ENCODE measurements at regions not wholly inside any gene's neighbourhood (a gene's known extent, or its start where the extent isn't known, plus 50 kb on each side); places are given as distances from the start of the nearest gene placed in this dataset.

DNA sequence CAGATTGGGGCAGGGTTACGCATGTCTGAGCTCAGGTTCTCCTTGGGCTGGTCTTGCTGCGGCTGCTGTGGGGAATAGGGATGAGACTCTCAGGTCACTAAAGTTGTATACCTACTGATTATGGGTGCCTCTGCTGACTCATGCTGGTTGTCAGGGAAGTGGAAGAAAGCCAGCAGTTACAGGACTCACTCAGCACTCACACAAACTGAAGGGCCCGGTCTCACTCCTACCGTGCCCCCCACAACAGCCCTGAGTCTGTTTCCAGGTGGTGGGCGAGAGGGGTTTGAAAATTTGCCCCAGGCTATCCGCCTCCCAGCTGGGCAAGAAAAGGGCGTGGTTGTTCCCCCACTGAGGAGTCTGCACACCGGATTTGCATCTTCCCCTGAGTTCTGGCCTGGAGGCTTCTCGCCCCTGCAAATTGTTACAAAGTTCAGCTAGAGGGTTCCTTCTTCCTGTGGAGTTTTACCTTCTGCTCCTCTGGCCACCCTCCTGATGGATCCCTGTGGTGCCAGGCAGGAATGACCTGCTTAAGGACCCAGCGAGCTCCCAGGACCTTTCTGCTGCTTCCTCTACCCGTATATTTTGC is 659.2 kb downstream of the HDGFL1 start:
- intact Hi-C loops (cut with DNase I), result no loop called here

DNA sequence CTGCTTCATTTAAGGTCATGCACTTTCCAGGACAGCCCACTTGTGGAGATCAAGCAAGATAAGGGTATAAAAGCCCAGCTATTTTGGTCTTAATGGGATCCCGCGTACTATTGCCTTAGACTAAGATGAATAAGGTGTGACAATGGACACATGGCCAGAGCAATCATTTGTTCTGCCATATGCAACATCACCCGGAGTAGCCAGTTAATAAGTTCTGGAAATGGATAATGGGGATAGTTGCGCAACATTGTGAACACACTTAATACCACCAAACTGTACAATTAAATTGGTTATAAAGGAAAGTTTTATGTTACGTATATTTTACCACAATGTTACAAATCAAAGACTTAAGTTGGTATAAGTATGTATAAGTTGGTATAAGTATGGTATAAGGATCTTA is 674.5 kb downstream of the HDGFL1 start:
- intact Hi-C loops (cut with DNase I), result no loop called here
- no peak for DNase-seq (ENCODE audit: low spot score)

More for the DNA sequence above, 659.2 kb downstream of the HDGFL1 start:
- DNase-seq (ENCODE audit: low spot score), result no peak

DNA sequence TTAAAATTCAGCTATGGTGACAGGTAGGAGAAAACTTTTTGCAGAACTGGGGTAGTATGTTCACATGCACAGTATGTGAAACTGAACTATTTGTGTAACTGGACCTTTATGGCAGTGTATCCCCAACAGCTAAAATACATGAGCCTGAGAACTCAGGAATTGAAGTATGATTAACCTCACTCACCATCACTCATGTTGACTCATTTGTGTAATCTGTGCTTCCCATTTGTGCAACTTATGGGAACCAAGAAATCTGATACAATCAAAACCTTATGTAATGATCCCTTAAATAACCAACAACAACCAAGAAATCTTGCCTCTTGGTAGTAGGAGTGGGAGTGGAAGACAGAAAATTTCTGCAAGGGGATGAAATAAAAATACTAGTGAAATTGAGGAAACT is 674.9 kb downstream of the HDGFL1 start:
- no peak for DNase-seq (ENCODE audit: low spot score)
- intact Hi-C loops (cut with DNase I), result no loop called here

DNA sequence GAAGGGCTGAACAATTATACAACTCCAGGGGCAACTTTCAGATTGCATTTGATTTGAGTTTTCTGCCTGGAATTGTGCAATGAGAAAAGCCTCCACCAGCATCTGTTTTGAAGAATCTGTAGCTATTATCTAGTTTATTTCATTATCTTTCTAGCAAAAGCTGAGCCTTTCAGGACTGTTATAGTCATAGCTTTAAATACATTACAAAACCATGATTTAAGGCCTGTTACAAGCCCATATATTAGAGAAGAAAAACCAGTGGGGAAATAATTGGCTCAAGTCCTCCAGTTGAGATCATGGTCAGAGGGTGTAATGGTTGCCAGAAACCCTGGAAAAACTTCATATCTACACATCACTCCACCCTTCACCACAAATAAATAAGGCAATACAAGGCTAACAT is 676.2 kb downstream of the HDGFL1 start:
- DNase-seq (ENCODE audit: low spot score), result no peak
- intact Hi-C loops (cut with DNase I), result no loop called here

DNA sequence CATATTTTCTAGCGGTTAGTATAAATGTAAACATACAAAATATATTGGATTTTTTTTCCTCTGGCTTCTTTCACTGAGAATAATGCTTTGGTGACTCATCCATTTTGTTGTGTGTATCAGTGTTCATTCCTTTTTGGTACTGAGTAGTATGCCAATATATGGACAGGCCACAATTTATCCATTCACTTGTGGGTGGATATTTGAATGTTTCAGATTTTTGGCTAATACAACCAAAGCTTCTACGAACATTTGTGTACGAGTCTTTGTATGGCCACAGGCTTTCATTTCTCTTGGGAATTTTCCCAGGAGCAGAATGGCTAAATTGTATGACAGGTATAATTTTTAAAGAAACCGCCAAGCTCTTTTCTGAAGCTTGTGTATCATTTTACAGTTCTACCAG is 677.5 kb downstream of the HDGFL1 start:
- DNase-seq (ENCODE audit: low spot score), result no peak
- intact Hi-C loops (cut with DNase I), result no loop called here

DNA sequence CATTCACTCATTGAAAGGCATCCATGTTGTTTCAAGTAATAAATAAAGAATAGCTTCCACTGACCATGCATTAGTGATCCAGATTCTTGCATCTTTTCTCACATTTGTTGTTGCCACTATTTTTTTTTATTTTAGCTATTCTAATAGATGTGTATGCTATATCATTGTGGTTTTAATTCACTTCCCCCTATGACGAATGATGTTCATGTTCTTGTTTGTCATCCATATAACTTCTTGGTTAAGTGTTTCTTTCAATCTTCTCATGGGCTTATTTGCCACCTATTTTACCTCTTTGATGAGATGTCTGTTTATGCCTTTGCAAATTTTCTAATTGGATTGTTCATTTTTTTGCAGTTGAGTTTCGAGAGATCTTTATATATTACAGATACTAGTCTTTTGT is 681.2 kb downstream of the HDGFL1 start:
- DNase-seq (ENCODE audit: low spot score), result no peak
- intact Hi-C loops (cut with DNase I), result no loop called here

DNA sequence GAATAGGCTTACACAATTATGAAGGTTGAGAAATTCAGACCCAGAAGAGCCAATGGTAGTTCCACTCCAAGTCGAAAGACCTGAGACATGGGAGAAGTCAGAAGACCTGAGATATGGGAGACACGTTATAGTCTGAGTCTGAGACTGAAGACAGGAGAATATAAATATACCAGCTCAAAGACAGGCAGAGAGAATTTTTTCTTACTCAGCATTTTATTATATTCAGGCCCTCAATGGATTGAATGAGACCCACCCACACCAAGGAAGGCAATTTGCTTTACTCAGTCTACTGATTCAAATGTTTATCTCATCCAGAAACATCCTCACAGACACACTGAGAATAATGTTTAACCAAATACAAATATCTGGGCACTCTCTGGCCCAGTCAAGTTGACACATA is 693.5 kb downstream of the HDGFL1 start:
- intact Hi-C loops (cut with DNase I), result no loop called here
- no peak for DNase-seq (ENCODE audit: low spot score)

DNA sequence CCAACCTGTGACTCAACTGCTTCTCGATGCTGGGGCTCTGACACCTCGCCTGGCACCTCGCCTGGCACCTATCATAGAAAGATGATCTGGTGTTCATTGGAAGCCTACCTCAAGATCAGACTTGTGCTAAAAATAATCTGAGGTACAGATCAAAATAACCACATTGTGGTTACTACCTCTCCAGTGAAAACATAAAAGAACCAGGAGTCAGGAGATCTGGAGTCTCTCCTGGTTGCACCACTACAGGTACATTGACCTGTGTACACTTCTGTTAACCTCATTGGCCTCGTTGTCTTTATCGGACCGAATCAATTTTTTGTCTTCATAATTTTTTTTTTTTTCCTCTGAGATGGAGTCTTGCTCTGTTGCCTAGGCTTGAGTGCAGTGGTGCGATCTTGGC is 695.9 kb downstream of the HDGFL1 start:
- DNase-seq (ENCODE audit: low spot score), result no peak
- intact Hi-C loops (cut with DNase I), result no loop called here

DNA sequence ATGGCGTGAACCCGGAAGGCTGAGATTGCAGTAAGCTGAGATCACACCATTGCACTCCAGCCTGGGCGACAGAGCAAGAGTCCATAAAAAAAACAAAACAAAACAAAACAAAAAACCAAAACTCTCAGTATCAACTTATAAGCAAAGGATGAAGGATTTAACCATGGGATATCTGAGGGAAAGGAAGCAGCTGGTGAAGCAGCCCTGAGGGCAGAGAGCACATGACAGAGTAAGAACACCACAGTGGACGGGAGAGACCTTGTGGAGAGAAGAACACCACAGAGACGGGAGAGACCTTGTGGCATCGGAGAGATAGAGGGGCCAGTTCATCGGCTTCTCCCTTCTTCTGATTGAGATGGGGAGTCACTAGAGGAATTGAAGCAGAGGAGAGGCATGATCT is 697.2 kb downstream of the HDGFL1 start:
- no peak for DNase-seq (ENCODE audit: low spot score)
- intact Hi-C loops (cut with DNase I), result no loop called here

DNA sequence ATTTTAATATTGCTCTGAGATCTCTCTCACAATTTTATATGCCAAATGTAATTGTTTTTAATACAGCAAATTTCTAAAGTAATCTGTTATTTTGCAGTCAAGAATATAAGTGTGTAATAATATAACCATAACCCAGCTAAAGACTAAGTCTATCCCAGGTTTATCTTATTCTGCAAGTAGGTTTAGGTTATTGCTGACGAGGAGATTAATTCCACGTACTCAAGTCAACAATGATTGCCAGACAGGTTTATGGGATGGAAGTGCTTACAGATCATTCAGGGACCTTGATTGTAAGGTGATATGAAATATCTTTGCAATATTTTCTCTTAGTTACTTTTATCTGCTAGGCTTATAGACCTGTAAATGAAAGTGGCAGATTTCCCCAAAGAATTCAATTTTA is 698.3 kb downstream of the HDGFL1 start:
- intact Hi-C loops (cut with DNase I), result no loop called here
- no peak for DNase-seq (ENCODE audit: low spot score)

DNA sequence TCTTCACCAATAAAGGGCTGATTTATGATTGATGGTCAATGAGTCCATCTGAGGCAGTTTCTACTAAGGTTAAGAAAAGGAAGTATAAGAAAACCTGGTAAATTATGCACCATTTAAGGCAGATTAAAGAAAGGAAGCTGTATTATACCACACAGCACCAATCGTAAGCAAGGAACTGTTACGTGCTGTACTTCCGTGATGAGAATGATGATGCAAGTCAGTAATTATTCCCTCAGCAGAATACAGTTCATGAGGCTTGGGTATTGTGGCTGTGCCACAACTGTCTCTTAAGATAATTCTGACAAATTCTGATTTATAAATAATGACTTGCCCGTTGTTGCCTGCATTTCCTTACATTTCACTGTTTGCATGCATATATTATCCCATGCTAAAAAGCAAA is 699.0 kb downstream of the HDGFL1 start:
- DNase-seq (ENCODE audit: low spot score), result no peak
- intact Hi-C loops (cut with DNase I), result no loop called here

DNA sequence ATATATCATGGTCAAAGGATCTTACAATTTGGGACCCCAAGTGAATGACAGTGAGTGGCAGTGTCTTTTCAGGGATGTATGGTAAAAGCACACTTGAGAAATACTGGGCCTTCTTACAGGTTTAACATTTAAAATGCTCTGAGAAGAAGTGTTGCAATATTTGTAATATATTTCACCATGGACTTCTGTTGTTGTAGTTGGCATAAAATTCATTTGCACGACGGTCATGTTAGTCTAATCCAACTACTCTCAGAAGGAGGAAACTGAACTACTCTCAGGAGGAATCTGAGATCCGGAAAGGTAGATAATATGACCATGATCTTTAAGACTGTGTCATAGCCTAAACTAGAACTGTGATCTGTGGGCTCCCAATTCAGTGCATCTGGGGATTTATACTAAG is 700.1 kb downstream of the HDGFL1 start:
- no peak for DNase-seq (ENCODE audit: low spot score)

DNA sequence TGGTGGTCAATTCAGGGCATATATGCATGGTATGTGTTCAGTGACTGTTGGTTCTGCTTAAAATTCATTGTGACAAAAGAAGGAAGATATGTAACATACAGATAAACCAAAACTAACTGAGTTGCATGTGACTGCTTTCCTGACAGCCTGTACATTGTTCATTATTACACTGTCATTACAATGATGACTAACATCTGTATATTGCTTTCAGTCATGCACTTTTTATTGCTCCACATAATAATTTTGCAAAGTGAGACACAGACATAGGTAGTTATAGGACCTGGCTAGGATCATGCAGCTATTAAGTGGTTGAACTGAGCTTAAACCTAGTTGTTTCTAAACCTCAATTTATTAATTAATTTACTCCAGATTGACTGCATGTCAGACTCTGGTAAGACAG is 703.2 kb downstream of the HDGFL1 start:
- intact Hi-C loops (cut with DNase I), result no loop called here
- no peak for DNase-seq (ENCODE audit: low spot score)

More for the DNA sequence above, 700.1 kb downstream of the HDGFL1 start:
- intact Hi-C loops (cut with DNase I), result no loop called here

DNA sequence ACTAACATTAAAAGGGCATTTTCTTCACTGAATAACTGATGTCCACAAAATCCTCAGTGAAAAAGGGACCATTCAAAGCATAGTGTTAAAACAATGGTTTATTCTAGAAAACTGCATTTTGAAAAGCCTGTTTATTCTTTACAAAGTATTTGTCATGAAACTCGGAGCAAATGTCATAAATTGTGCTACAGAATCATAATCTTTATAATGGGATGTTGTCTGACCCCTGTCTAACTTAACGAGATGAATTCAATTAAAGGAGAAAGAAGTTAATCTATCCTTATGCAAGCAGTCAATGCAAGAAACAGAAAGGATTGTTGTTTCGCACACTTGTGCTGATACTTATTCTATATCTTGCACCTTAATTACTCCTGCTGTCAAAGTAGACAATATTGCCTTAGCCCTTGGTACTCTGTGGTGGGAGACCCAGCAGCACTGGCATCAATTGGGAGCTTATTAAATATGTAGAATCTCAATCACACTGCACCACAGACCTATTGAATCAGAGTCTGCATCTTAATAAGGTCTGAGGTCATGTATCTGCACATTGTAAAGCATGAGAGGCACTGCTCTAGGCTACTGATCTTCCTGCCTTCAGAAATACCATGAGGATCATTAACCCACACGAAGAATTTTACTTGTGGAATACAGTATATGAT is 708.3 kb downstream of the HDGFL1 start:
- no peak for DNase-seq (ENCODE audit: low spot score)
- intact Hi-C loops (cut with DNase I), result no loop called here

DNA sequence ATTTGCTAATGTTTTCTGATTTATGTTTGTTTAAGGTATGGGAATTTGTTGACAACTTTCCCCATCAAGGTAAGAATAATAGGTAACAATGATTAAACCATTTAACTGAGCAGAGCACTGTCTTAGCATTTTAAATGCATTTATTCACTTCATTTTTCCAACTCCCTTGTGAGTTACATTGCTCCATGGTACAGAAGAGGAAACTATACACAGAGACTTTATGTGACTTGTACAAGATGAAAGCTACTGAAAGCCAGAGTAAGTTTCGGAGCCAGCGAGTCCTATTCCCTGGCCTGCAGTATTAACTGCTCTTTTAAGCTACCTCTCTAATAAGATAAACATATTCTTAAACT is 708.8 kb downstream of the HDGFL1 start:
- intact Hi-C loops (cut with DNase I), result no loop called here

DNA sequence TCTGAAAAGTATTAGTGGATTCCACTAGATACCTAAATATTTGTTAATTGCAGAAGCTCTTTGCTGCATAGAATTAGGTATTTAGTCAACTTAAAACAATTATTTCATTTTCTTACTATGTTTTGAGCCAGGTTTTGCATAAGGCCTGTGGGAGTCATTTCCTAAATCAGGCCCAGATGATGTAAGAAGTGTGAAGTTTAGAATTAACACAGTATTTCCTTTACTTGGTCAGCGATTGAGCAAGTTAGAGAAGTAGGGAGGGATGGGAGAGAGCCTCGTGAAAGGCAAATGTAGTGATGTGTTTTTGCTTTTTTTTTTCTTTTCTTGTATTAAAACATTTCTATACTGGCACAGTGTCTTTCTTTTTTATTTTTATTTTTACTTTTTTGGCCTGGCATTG is 711.1 kb downstream of the HDGFL1 start:
- intact Hi-C loops (cut with DNase I), result no loop called here
- no peak for DNase-seq (ENCODE audit: low spot score)

More for the DNA sequence above, 708.8 kb downstream of the HDGFL1 start:
- no peak for DNase-seq (ENCODE audit: low spot score)

DNA sequence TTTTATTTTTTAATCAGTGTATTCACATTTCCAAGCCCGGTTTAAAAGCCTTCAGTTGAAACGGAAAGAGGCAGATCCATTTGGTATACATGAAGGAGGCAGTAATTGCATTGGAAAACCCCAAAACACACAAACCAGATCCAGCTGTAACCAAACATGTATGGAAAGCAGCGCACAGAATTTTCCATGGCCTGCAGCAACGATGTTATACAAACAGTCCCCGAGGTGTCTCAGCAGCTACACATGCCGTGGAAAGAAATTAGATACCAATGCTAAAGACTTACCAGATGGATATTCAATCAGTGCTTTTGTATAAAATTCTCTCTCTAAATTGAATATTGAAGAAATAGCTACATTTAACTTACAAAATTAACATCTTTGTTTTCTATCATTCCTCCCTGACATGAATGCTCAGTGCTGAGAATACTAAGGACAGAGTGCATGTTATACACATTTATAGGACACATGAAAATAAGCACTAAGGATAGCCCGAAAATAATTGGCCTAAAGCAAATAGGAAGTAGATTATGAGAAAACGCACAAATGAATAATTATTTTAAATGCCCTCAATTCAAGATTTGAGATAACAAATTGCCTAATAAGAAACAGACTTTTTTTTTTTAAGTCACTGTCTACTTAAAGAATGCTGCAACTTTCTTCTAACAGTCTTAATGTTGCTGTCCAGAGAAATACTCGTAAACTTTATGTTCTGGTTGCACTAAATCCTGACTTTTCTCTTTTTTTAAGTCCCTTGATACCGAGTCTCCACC is 713.1 kb downstream of the HDGFL1 start:
- no peak for DNase-seq (ENCODE audit: low spot score)
- intact Hi-C loops (cut with DNase I), result no loop called here

DNA sequence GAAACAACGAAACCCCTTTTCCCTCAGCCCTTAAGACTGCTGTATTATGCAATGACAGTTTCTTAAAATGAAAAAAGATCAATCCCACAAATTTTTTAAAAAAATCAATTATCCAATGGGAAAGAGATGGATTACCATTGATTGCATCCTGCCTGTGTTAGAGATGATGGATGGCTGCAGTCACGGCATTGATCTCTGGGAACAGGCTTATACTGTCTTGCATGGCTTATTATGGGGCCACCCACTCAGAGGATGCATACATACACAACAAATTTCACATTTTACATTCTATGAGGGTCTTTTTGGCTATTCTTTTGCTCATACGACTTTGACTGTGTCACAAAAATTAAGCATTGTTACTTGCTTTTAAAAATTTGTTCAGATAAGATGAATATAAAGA is 724.3 kb downstream of the HDGFL1 start:
- intact Hi-C loops (cut with DNase I), result no loop called here
- no peak for DNase-seq (ENCODE audit: low spot score)

DNA sequence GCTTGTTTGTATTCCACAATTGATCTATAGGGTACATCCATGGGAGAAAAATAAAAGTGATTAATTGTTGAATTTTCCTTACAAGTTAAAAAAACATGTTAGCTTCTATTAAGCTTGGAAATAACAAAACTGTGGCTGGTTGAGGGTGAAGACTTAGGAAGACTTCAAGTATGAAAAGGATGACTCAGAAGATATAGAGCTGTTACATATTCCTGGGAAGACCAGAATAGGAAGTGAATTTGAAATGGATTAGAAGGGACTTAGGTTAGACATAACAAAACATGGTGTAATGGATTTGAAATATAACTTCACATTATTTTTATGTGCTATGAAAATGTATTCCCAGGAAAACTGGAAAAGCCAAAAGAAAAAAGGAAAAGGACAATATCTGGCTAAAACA is 732.2 kb downstream of the HDGFL1 start:
- DNase-seq (ENCODE audit: low spot score), result no peak
- intact Hi-C loops (cut with DNase I), result no loop called here

DNA sequence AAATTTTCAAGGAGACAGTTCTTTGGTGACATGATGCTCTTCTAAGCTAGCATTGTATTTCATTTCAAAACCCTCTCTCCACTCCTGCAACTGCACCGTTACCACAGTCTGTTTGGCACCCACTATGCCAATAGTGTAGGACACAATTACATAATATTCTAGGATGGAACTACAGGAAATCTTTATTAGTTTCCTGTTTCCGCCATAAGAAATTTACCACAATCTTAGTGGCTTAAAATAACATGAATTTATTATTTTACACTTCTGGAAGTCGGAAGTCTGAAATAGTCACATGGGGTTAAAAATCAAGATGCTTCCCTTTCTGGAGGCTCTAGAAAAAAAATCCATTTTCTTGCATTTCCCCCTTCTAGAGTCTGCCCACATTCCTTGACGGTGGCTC is 733.1 kb downstream of the HDGFL1 start:
- no peak for DNase-seq (ENCODE audit: low spot score)
- intact Hi-C loops (cut with DNase I), result no loop called here

DNA sequence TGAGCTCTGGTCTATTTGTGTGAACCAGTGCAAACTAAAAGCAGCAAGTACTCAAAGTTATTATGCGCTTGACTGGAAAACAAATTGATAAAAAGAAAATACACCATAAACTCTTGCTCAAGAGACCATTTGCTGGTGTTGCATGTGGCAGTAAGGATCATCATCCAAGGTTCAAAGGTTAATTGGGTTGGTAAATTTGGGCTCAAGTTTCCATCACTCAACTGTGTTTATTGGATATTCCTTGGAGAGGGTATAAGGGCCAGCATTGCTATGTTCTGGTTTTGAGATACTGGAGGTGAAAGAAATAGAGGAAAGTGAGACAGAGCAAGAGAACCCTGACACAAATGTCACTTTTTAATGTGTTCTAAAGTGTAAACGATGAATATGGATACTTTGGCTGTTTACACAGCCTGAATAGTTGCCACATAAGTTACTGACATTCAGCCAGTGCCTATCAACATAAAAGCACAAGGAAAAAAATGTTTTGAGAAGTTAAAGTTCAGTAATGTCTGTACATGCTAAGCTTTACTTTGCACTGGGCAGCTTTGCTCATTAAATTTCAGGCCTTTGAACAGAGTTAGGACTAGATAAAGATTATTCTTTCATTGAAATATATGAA is 736.1 kb downstream of the HDGFL1 start:
- intact Hi-C loops (cut with DNase I), result no loop called here
- no peak for DNase-seq (ENCODE audit: low spot score)
